ENCODE measurements at regions not wholly inside any gene's neighbourhood (a gene's known extent, or its start where the extent isn't known, plus 50 kb on each side); places are given as distances from the start of the nearest gene placed in this dataset.
"Not testable (repeated sequence)": the region's sequence is repeated elsewhere in the genome, so short reads cannot be mapped to it uniquely, and the experiment has no call there.

DNA sequence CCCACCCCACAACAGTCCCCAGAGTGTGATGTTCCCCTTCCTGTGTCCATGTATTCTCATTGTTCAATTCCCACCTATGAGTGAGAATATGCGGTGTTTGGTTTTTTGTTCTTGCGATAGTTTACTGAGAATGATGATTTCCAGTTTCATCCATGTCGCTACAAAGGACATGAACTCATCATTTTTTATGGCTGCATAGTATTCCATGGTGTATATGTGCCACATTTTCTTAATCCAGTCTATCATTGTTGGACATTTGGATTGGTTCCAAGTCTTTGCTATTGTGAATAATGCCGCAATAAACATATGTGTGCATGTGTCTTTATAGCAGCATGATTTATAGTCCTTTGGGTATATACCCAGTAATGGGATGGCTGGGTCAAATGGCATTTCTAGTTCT is 156.9 kb downstream of the RHOU start:
- TF ChIP-seq, protein P1, sequence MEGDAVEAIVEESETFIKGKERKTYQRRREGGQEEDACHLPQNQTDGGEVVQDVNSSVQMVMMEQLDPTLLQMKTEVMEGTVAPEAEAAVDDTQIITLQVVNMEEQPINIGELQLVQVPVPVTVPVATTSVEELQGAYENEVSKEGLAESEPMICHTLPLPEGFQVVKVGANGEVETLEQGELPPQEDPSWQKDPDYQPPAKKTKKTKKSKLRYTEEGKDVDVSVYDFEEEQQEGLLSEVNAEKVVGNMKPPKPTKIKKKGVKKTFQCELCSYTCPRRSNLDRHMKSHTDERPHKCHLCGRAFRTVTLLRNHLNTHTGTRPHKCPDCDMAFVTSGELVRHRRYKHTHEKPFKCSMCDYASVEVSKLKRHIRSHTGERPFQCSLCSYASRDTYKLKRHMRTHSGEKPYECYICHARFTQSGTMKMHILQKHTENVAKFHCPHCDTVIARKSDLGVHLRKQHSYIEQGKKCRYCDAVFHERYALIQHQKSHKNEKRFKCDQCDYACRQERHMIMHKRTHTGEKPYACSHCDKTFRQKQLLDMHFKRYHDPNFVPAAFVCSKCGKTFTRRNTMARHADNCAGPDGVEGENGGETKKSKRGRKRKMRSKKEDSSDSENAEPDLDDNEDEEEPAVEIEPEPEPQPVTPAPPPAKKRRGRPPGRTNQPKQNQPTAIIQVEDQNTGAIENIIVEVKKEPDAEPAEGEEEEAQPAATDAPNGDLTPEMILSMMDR (conservative IDR thresholded peaks at IDR 0.05; ENCODE audit: low read depth, low read length) = not testable (repeated sequence)
- TF ChIP-seq EZH2 (IDR thresholded peaks at IDR 0.05; ENCODE audit: borderline replicate concordance, low read depth, low read length, poor library complexity, severe bottlenecking) = not testable (repeated sequence)
